Astrocyte of the cerebellum (primary cell): ENCODE measurements at regions not wholly inside any gene's neighbourhood (a gene's known extent, or its start where the extent isn't known, plus 50 kb on each side); places are given as distances from the start of the nearest gene placed in this dataset.

Experiments
- DNase-seq: peaks from one replicate; pipeline ENCODE4 v3.0.0-alpha.2; 2011; ENCODE audit warnings: low read depth
- H3K4me3 ChIP-seq: 2 replicates; pipeline ENCODE4 v1.5.1; 2011; ENCODE audit warnings: mild to moderate bottlenecking, low read depth, low read length, moderate library complexity
- in situ Hi-C: cut with HindIII; loops from 2 replicates; pipeline ENCODE4 v1.10.0; 2017; ENCODE audit warnings: low sequenced_read_pairs
- TF ChIP-seq, protein P1 (sequence below): IDR thresholded peaks from 2 replicates; pipeline ENCODE4 v1.5.1; 2012; ENCODE audit warnings: low read length, low read depth, moderate library complexity, mild to moderate bottlenecking; ENCODE audit errors: missing control alignments

DNA sequence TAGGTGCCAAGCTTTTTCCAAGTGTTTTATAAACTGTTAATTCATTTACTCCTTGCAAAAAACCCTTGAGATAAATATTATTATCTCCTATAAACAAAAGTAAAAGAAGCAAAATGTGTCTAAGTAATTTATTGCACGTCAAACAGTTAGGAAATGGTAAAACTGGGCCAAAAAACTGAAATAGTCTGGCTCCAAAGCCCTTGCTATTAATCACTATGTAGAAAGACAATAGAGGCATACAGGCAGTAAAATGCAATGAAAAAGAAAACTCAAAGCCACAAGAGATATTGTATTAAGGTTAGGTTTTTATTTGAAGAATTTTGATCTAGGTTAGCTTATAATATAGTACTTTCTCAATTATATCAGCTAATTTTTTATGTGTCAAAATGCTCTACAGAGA, 457.7 kb downstream of the ANXA1 start:
- no peak for DNase-seq
- in situ Hi-C loops: no loop called here
- no peak overlapping the region for H3K4me3 ChIP-seq
- TF ChIP-seq, protein P1, sequence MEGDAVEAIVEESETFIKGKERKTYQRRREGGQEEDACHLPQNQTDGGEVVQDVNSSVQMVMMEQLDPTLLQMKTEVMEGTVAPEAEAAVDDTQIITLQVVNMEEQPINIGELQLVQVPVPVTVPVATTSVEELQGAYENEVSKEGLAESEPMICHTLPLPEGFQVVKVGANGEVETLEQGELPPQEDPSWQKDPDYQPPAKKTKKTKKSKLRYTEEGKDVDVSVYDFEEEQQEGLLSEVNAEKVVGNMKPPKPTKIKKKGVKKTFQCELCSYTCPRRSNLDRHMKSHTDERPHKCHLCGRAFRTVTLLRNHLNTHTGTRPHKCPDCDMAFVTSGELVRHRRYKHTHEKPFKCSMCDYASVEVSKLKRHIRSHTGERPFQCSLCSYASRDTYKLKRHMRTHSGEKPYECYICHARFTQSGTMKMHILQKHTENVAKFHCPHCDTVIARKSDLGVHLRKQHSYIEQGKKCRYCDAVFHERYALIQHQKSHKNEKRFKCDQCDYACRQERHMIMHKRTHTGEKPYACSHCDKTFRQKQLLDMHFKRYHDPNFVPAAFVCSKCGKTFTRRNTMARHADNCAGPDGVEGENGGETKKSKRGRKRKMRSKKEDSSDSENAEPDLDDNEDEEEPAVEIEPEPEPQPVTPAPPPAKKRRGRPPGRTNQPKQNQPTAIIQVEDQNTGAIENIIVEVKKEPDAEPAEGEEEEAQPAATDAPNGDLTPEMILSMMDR: no peak

DNA sequence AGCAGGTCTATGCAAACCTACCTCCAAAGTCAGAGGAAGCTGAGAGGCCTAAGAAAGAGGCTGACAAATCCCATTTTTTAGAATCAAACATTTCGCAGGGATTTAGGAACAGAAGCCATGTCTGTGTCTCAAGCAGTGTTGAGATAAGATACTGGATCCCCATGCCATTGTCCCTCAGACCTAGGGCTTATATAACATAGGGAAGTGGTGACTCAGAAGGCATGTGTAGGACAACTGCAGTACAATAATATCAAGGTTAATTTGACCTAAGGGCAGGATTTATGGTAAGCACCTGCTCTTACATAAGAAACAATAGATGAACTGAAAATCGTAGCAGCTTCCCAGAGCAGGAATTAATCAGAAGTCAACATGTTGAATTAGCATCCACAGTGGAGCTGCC, 459.4 kb downstream of the ANXA1 start:
- no peak for DNase-seq
- no peak overlapping the region for H3K4me3 ChIP-seq
- TF ChIP-seq, protein P1: no peak
- in situ Hi-C loops: no loop called here

DNA sequence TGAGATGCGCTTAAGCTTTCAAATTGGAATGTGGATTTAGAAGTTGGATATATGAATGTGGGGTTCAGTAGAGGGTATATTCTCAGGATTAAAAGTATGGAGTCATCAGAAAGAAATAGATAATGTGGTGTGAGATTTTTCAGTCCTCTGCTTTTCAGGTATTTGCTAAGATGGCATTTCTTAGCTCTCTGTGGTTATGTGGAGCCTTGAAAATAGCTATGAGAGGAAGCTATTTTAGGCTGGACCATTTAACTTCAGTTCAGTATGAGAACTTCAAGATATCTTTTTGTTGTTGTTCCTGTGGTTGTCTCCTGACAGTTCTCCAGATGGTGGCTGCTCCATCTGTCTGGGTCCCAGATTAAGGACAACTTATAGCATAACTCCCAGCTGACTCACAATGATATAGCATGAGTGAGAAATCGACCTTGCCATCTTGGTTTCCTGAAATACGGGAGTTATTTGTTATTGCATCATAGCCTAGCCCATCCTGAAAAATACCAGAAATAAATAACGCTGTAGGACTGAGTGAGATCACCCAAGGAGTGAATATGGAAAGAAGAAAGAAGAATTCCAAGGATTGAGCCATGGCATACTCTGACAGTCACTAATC, 461.5 kb downstream of the ANXA1 start:
- in situ Hi-C loops: no loop called here
- H3K4me3 ChIP-seq: no peak overlapping the region
- DNase-seq: peak; percentile 31
- TF ChIP-seq, protein P1: no peak

- no peak for DNase-seq
- in situ Hi-C loops: no loop called here
- no peak overlapping the region for H3K4me3 ChIP-seq
- TF ChIP-seq, protein P1: no peak
Observed at GRCh38 chr9:73615557-73615956, 463.9 kb downstream of the ANXA1 start.

DNA sequence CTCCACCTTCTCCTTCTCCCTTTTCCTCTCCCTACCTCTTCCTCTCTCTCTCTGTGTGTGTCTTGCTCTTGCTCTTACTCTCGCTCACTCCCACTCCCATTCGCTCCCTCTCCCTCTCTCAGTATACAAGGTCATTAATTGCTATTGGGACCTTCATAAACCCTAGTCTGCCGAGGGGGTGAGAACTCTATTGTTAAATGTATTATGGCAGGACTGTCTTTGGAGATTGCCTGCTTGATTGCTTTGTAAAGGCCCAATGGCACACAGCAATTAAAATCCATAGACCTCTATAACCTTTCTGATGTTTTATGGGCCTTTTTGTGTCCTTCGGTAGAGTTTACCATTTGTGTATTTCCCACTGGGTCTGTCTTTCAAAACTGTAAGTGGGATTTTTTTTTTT, 465.9 kb downstream of the ANXA1 start:
- no peak overlapping the region for H3K4me3 ChIP-seq
- in situ Hi-C loops: no loop called here
- TF ChIP-seq, protein P1: no peak
- no peak for DNase-seq

DNA sequence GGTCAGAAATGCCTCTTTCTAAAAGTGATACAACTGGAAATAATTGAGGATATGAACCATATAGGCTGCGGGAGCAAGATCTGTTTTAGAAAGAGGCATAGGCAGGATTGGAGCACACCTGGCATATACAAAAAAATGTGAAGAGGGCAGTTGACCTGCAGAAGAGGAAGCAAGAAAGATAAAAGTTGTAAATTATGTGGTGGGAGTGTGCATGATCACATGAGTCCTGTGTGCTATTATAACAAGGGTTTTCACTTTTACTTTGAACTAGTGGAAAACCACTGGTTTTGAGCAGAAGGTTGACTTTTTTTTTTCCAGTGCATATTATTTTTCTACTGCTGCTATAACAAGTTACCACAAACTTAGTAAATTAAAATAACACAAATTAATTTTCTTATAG, 489.3 kb downstream of the ANXA1 start:
- TF ChIP-seq, protein P1: no peak
- in situ Hi-C loops: no loop called here
- DNase-seq: no peak
- no peak overlapping the region for H3K4me3 ChIP-seq
